ENCODE measurements at regions not wholly inside any gene's neighbourhood (a gene's known extent, or its start where the extent isn't known, plus 50 kb on each side); places are given as distances from the start of the nearest gene placed in this dataset.
A peak's percentile ranks its signal among the peaks of the same experiment; 100 is the strongest.

GRCh38 chr6:159325476-159325875, 156.3 kb downstream of the FNDC1 start:
- DNase-seq: peak; percentile 58

- no peak for DNase-seq
Observed at GRCh38 chr6:159324596-159324995, 155.4 kb downstream of the FNDC1 start.
